Activated T-cell treated with anti-CD3 and anti-CD28 coated beads, Interleukin-2, amount 50 U/mL, for 4 hours (primary cell): ENCODE measurements at regions not wholly inside any gene's neighbourhood (a gene's known extent, or its start where the extent isn't known, plus 50 kb on each side); places are given as distances from the start of the nearest gene placed in this dataset.

ENCODE experiments used
- ATAC-seq, 2 donors: fragments of 200-7000 bp; cut with Tn5 transposase; one replicate each; pipeline ENCODE4 v1.10.0; 2021
- DNase-seq: peaks from one replicate; pipeline ENCODE4 v3.0.0-alpha.2; 2020
- H3K27me3 Mint-ChIP-seq: one replicate; pipeline ENCODE4 v1.8.0; 2021; ENCODE audit warnings: low read depth, mixed read lengths
- H3K36me3 Mint-ChIP-seq: one replicate; pipeline ENCODE4 v1.8.0; 2022; ENCODE audit warnings: mixed read lengths; ENCODE audit not compliant: insufficient read depth
- H3K4me1 Mint-ChIP-seq: one replicate; pipeline ENCODE4 v1.8.0; 2021; ENCODE audit warnings: low read depth, mixed read lengths
- H3K4me3 Mint-ChIP-seq: one replicate; pipeline ENCODE4 v1.8.0; 2021; ENCODE audit warnings: mild to moderate bottlenecking, moderate library complexity, mixed read lengths
- H3K9me3 Mint-ChIP-seq: one replicate; pipeline ENCODE4 v1.8.0; 2021; ENCODE audit warnings: mixed read lengths

DNA sequence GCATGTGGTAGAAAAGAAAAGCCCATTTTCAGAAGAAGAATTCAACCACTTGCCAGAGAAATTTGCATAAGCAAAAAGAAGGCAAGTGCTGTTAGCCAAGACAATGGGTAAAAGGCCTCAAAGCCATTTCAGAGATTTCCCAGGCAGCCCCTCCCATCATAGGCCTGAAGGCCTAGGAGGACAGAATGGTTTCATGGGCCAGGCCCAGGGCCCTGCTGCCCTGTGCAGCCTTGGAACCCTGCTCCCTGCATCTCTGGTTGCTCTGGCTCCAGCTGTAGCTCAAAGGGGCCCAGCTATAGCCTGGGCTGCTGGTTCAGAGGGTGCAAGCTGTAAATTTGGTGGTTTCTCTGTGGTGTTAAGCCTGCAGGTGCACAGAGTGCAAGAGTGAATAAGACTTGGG is 212.8 kb downstream of the EFNB2 start:
- DNase-seq (no peak), ATAC-seq (no peak)
- Mint-ChIP-seq H3K27me3 (no peaks in the 10 kb centered on the region), H3K4me1 (no peaks in the 10 kb centered on the region), H3K9me3 (peaks cover 17% of the 10 kb centered on the region), H3K4me3 (no peak overlapping the region), H3K36me3 (no peaks in the 10 kb centered on the region)

GRCh38 chr13:106318941-106319411 is 216.5 kb downstream of the EFNB2 start:
- Mint-ChIP-seq H3K9me3 (peaks cover 15% of the 10 kb centered on the region), H3K4me1 (no peaks in the 10 kb centered on the region), H3K36me3 (no peaks in the 10 kb centered on the region), H3K27me3 (no peaks in the 10 kb centered on the region), H3K4me3 (no peak overlapping the region)
- ATAC-seq (no peak), DNase-seq (no peak)

GRCh38 chr13:106314417-106314816 is 221.0 kb downstream of the EFNB2 start:
- DNase-seq (no peak), ATAC-seq (no peak)
- Mint-ChIP-seq H3K27me3 (no peaks in the 10 kb centered on the region), H3K9me3 (no peaks in the 10 kb centered on the region), H3K4me1 (no peaks in the 10 kb centered on the region), H3K36me3 (no peaks in the 10 kb centered on the region), H3K4me3 (no peak overlapping the region)

GRCh38 chr13:106311004-106311403 is 224.5 kb downstream of the EFNB2 start:
- Mint-ChIP-seq H3K4me3 (no peak overlapping the region), H3K36me3 (no peaks in the 10 kb centered on the region), H3K27me3 (no peaks in the 10 kb centered on the region), H3K9me3 (peaks cover 7% of the 10 kb centered on the region), H3K4me1 (no peaks in the 10 kb centered on the region)
- DNase-seq (no peak), ATAC-seq (no peak)

- no peaks in the 10 kb centered on the region for H3K36me3 Mint-ChIP-seq
- H3K4me3 Mint-ChIP-seq: no peak overlapping the region
- ATAC-seq (no peak), DNase-seq (no peak)
- no peaks in the 10 kb centered on the region for H3K27me3 Mint-ChIP-seq
- H3K4me1 Mint-ChIP-seq: no peaks in the 10 kb centered on the region
- peaks cover 7% of the 10 kb centered on the region for H3K9me3 Mint-ChIP-seq
Observed at GRCh38 chr13:106310291-106310865, 225.1 kb downstream of the EFNB2 start.

- Mint-ChIP-seq H3K4me1 (no peaks in the 10 kb centered on the region), H3K27me3 (no peaks in the 10 kb centered on the region), H3K9me3 (peaks cover 11% of the 10 kb centered on the region), H3K36me3 (no peaks in the 10 kb centered on the region), H3K4me3 (no peak overlapping the region)
- ATAC-seq (no peak), DNase-seq (no peak)
Observed at GRCh38 chr13:106306748-106307277, 228.6 kb downstream of the EFNB2 start.

DNA sequence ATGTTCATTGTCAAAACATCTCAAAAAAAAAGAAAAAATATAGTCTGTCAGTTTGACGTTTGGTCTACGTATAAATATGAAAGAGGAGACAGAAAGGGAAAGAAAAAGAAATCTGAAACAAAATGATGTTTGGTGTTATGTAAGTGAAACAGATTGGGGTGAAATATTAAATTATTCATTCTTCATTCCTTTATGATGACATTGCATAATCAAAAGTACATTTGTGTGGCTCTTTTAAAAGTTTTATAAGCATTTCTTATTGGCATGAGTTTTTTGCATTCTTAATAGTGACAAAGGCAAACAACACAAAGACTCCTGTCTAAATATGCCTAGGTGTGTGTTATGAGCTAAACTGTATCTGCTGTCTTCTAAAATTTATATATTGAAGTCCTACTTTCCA is 232.6 kb downstream of the EFNB2 start:
- Mint-ChIP-seq H3K9me3 (peaks cover 11% of the 10 kb centered on the region), H3K4me3 (no peak overlapping the region), H3K36me3 (no peaks in the 10 kb centered on the region), H3K27me3 (no peaks in the 10 kb centered on the region), H3K4me1 (no peaks in the 10 kb centered on the region)
- no peak for ATAC-seq
- no peak for DNase-seq

DNA sequence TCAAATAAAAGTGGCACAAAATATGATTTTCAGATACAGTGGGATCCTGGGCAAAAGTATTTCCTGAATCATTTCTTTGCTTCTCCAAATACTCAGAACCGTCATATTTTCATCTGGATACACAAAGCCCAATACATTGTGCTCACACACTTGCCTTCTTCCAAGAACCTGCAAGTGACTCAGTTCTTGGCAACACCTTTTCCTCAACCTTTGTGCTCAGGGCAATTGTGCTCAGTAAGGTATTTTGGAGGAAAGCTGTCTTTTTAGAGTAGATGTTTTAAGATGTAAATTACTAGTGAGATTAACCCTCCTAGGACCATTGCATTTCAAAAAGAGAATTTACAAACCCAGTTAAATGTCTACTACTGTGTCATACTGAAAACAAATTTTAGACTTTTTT is 233.5 kb downstream of the EFNB2 start:
- DNase-seq: no peak
- no peaks in the 10 kb centered on the region for H3K36me3 Mint-ChIP-seq
- no peaks in the 10 kb centered on the region for H3K4me1 Mint-ChIP-seq
- peaks cover 11% of the 10 kb centered on the region for H3K9me3 Mint-ChIP-seq
- no peak overlapping the region for H3K4me3 Mint-ChIP-seq
- no peak for ATAC-seq
- no peaks in the 10 kb centered on the region for H3K27me3 Mint-ChIP-seq

GRCh38 chr13:106299621-106300020 is 235.8 kb downstream of the EFNB2 start:
- Mint-ChIP-seq H3K27me3 (no peaks in the 10 kb centered on the region), H3K4me3 (no peak overlapping the region), H3K36me3 (no peaks in the 10 kb centered on the region), H3K9me3 (peaks cover 4% of the 10 kb centered on the region), H3K4me1 (no peaks in the 10 kb centered on the region)
- ATAC-seq (no peak), DNase-seq (no peak)

DNA sequence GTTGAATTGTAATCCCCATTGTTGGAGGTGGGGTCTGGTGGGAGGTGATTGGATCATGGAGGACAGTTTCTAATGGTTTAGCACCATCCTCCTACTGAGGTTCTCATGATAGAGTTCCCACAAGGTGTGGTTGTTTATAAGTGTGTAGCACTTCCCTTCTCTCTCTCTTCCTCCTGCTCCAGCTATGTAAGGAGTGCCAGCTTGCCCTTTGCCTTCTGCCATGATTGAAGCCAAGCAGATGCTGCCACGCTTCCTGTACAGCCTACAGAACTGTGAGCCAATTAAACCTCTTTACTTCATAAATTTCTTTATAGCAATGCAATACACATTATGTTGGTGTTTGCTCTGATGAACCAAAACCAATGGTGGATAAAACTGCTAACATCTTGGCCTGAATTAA is 238.2 kb downstream of the EFNB2 start:
- Mint-ChIP-seq H3K4me1 (no peaks in the 10 kb centered on the region), H3K9me3 (no peaks in the 10 kb centered on the region), H3K36me3 (no peaks in the 10 kb centered on the region), H3K27me3 (no peaks in the 10 kb centered on the region), H3K4me3 (no peak overlapping the region)
- no peak for ATAC-seq
- DNase-seq: no peak

GRCh38 chr13:106296723-106297122 is 238.7 kb downstream of the EFNB2 start:
- Mint-ChIP-seq H3K4me1 (no peaks in the 10 kb centered on the region), H3K27me3 (no peaks in the 10 kb centered on the region), H3K36me3 (no peaks in the 10 kb centered on the region), H3K9me3 (no peaks in the 10 kb centered on the region), H3K4me3 (no peak overlapping the region)
- DNase-seq (no peak), ATAC-seq (no peak)

DNA sequence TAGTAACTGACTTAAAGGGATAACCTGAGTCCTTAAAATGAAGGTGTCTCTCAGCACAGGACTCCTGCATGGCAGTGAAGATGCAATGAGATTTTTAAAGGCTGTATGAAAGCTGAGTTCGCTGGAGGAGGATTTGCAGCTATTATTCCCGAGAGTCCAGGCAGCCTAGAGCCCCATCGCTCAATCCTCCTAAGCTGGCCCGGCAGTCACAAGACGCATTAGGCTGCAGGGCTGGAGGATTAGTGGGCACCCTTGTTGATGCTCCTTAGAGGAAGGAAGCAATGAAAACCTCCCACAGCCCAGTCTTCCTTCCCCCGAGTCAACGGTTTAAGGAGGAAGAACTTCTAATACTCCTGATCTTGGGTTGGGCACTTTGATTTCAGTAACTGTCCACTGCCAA is 239.5 kb downstream of the EFNB2 start:
- H3K27me3 Mint-ChIP-seq: no peaks in the 10 kb centered on the region
- no peaks in the 10 kb centered on the region for H3K4me1 Mint-ChIP-seq
- no peaks in the 10 kb centered on the region for H3K36me3 Mint-ChIP-seq
- ATAC-seq (no peak), DNase-seq (no peak)
- H3K9me3 Mint-ChIP-seq: no peaks in the 10 kb centered on the region
- H3K4me3 Mint-ChIP-seq: no peak overlapping the region

GRCh38 chr13:106291006-106291405 is 244.5 kb downstream of the EFNB2 start:
- ATAC-seq (no peak), DNase-seq (no peak)
- H3K27me3 Mint-ChIP-seq: no peaks in the 10 kb centered on the region
- no peak overlapping the region for H3K4me3 Mint-ChIP-seq
- H3K36me3 Mint-ChIP-seq: no peaks in the 10 kb centered on the region
- H3K9me3 Mint-ChIP-seq: peaks cover 3% of the 10 kb centered on the region
- no peaks in the 10 kb centered on the region for H3K4me1 Mint-ChIP-seq

GRCh38 chr13:106287351-106287750 is 248.1 kb downstream of the EFNB2 start:
- no peak for ATAC-seq
- DNase-seq: no peak
- no peaks in the 10 kb centered on the region for H3K27me3 Mint-ChIP-seq
- no peaks in the 10 kb centered on the region for H3K36me3 Mint-ChIP-seq
- no peak overlapping the region for H3K4me3 Mint-ChIP-seq
- no peaks in the 10 kb centered on the region for H3K4me1 Mint-ChIP-seq
- peaks cover 3% of the 10 kb centered on the region for H3K9me3 Mint-ChIP-seq

GRCh38 chr13:106286811-106287210 is 248.7 kb downstream of the EFNB2 start:
- DNase-seq (no peak), ATAC-seq (no peak)
- no peaks in the 10 kb centered on the region for H3K27me3 Mint-ChIP-seq
- no peak overlapping the region for H3K4me3 Mint-ChIP-seq
- peaks cover 3% of the 10 kb centered on the region for H3K9me3 Mint-ChIP-seq
- H3K36me3 Mint-ChIP-seq: no peaks in the 10 kb centered on the region
- no peaks in the 10 kb centered on the region for H3K4me1 Mint-ChIP-seq
